ELR (cell line): ENCODE measurements at regions not wholly inside any gene's neighbourhood (a gene's known extent, or its start where the extent isn't known, plus 50 kb on each side); places are given as distances from the start of the nearest gene placed in this dataset.
A peak's percentile ranks its signal among the peaks of the same experiment; 100 is the strongest.
"Not testable (repeated sequence)": the region's sequence is repeated elsewhere in the genome, so short reads cannot be mapped to it uniquely, and the experiment has no call there.

Source experiments
- DNase-seq: peaks from one replicate; pipeline ENCODE4 v3.0.0-alpha.2; 2015; ENCODE audit warnings: low read depth

DNA sequence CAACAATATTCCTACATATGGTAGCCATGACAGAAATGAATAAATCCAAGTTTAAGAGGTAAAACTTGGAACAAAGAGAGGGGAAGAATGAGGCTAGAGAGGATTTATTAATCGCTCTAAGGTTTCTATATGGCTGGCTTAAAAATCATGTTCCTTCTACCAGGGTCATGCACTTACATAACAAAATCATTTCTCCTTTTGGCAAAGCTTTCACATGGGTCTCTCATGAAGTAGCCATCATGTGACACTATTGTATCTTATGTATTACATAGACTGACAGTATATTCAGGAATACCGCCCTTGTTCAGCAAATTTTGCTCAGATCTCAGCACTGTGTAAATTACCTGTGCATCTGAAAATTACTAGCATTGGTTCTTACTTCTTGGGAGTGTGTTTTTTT is 1554.5 kb upstream of the SLC39A10 start:
- DNase-seq, result no peak

DNA sequence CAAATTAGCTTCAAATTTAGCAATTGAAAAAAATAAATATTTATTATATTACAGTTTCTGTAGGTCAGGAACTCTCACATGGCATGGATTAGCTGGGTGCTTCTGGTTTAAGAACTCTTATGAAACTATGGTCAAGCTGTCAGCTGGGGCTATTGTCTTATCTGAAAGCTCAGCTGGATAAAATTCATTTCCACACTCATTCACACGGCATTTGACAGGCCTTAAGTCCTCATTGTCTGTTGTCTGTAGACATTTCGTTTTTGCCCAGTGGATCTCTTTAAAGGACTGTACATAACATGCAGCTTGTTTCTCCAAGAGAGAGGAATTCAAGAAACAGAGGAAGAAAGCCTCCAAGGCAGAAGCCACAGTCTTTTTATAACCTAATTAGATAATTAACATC is 1556.8 kb upstream of the SLC39A10 start:
- DNase-seq, result no peak

DNA sequence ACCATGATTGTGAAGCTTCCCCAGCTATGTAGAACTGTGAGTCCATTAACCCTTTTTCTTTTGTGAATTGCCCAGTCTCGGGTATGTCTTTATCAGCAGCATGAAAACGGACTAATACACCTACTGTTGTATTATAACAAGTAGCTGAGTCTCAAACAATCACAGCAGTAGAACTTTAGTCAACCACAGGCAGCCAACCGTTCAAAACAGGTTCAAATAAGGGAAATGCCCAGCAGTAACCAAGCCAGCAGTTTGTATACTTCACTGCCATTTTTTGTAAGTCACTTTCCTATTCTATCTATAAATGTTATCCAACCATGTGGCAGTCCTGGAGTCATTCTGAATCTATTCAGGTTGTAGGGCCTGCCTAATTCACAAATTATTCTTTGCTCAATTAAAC is 1560.6 kb upstream of the SLC39A10 start:
- DNase-seq, result no peak

DNA sequence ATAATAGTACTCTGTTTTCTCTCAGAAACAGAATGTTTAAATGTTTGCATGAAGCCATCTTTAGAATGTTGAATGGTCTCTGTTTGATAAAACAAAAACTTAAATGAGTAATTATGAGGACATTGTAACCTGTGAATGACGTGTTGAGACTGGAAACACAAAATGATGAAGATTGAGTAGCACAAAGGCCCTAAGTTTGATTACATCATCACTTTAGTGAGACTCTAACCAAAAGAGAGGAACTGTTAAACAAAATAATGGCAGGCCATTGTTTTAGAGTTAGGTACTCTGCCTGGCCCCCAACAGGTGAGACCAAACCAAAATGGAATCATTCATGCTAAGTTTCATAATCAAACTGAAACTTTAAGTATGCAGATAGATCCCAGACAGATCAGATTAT is 1561.7 kb upstream of the SLC39A10 start:
- DNase-seq, result no peak

DNA sequence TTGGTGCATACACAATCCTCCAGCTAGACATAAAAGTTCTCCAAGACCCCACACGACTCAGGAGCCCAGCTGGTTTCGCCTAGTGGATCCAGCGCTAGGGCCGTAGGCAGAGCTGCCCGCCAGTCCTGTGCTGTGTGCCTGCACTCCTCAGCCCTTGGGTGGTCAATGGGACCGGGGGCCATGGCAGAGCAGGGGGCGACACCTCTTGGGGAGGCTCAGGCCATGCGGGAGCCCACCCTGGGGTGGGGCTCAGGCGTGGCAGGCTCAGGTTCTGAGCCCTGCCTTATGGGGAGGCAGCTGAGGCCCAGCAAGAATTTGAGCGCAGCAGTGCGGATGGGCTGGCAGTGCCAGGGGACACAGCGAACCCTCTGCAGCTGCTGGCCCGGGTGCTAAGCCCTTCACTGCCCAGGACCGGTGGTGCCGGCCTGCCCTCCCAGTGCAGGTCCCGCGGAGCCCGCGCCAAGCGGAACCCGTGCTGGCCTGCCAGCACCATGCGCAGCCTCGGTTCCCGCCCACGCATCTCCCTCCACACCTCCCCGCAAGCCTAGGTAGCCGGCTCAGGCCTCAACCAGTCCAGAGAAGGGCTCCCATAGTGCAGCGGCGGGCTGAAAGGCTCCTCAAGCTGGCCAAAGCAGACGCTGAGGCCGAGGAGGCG is 1566.6 kb upstream of the SLC39A10 start:
- no peak for DNase-seq

DNA sequence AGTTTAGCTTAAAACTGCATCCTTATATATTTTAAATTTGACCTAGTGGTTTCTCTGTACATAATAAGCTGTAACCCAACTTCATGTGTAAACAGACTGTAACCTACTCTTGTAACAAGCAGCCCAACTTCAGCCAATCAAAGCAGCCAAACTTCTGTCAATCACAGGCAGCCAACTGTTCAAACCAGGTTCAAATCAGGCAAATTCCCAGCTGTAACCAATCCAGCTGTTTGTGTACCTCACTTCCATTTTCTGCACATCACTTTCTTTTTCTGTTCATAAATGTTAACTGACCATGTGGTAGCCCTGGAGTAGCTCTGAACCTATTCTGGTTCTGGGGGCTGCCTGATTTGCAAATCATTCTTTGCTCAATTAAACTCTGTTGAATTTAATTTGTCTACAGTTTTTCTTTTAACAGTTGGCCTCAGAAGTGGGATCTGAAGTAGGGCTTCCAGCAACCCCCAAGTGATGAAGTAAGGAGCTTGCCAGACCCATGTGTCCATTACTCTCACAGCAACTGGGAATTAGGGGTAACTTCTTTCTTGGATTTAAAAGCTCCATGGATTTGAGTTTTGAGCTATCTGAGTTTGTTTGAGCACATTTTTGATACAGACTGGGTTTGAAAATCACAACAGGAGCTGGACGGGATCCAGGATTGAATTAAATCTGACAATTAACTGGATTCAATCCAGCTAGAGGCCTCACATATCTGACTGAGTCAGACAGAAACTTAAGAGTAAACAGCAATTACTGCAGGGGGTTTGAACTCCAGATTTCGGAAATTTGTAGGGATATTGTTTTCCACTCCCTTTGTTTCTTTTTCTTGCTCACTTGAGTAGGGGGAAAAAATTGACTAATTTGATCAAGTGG is 1569.7 kb upstream of the SLC39A10 start:
- DNase-seq, result peak; percentile 15

DNA sequence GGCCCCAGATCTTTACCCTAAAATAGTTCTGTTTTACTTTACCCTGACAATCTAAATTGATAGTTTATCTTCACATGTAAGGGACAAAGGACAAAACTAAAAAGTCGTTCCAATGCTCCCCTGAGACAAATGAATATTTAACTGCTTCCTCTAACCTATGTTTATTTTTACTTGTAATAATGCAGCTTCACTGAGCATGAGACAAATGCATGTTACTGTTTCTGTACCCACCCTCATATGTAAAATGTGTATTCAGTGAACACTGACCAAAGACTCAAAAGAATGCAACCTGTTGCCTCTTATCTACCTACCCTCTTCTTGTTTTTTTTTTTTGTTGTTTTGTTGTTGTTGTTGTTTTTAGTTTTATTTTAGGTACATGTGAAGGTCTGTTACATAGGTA is 1570.9 kb upstream of the SLC39A10 start:
- no peak for DNase-seq

DNA sequence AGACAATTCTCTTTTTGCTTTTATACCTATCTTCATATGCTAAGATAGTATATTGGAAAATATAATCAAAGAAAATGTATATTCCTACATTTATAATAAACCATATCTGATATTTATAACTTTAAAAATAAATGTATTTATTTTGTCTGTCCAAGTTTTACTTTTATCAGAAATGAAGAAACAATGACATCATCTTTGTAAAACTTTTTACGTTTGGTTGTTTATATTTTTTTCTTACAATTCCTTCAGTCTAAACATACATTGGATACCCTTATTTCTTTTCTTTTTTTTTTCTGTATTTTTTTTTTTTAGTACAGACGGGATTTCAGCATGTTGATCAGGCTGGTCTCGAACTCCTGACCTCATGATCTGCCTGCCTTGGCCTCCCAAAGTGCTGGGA is 1577.0 kb upstream of the SLC39A10 start:
- DNase-seq, result no peak

DNA sequence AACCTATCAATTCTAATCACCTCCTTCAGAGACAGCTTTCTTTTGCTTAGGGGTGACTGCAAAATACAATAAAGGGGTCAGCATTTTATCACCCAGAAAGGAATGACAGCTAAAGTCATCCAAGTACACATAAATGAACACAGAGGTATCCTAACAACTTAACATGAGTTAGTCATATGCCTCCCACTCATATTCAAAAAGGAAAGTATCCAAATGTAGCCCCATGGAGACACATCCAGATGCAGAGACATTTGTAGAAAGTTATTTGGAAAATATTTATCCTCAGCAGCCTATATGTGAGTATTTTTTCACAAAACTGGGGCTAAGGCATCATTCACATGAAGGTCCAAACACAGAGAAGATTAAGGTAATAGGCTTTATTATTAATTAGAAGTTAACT is 1579.7 kb upstream of the SLC39A10 start:
- no peak for DNase-seq

DNA sequence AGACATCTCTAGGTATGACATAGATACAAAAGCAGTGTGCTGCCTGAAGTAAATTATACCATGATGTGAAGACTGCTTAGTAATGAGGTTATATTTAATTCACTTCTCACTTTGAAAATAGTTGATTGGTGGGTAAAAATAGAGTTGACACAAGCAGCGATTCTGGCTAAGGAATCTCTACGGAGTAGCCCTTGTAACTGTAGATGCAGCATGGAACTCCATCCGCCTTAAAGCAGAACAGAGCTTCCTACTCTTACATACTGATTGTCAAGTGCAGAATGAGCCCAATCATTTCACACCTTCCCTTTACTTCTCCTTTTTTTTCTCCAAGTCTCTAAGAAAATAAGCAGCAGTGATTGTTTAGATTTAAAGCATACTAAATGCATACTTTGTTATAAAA is 1594.6 kb upstream of the SLC39A10 start:
- no peak for DNase-seq

DNA sequence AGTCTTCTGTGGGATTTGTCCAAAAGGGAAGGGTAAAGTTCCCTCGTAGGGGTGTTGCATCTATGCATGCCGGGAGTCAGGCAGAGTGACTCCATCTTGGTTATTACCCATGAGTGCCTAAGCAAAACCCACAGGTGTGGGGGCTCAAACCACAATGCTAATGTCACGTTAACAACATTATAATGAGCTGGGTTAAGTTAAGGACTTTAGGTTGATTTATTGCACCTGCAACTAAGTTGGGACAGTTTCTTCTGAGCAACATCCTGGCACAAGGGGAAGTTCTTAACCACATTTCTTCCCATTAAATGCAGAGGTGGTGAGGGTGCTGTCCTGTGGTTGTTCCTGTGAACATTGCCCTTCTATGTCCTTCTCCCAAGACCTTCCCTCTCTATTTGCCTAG is 1596.8 kb upstream of the SLC39A10 start:
- DNase-seq, result no peak

DNA sequence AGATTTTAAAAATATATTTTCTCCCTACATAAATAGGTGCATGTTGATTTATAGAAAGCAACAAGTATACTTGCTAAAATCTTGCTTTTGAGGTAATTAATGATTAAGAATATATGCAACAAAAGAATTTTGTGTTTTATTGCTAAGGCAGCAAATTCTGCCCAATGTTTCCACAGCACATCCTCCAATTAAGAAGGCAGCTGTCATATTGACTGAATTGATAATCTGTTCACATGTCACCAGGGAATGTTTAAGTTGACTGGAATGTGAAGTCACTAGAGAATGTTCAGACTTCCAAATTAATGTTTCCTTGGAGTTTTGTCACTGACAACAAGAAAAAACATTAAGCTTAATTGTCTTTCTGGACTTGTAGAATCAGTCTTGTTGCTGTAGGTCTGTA is 1602.7 kb upstream of the SLC39A10 start:
- no peak for DNase-seq

DNA sequence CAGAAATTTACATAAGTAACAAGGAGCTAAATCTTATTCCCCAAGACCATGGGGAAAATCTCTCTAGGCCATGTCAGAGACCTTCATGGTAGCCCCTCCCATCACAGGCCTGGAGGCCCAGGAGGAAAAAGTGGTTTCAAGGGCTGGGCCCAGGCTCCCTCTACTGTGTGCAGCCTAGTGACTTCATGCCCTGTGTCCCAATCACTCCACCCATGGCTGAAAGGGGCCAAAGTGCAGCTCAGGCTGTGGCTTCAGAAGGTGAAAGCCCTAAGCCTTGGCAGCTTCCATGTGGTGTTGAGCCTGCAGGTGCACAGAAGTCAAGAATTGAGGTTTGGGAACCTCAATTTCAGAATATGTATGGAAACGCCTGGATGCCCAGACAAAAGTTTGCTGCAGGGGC is 1612.7 kb upstream of the SLC39A10 start:
- DNase-seq, result no peak

DNA sequence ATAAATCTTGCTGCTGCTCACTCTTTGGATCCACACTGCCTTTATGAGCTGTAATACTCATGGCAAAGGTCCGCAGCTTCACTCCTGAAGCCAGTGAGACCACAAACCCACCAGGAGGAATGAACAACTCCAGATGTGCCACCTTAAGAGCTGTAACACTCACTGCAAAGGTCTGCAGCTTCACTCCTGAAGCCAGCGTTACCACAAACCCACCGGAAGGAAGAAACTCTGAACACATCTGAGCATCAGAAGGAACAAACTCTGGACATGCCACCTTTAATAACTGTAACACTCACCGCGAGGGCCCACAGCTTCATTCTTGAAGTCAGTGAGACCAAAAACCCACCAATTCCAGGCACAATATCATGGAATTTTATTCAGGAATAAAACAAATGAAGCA is 1635.9 kb upstream of the SLC39A10 start:
- DNase-seq, result not testable (repeated sequence)

DNA sequence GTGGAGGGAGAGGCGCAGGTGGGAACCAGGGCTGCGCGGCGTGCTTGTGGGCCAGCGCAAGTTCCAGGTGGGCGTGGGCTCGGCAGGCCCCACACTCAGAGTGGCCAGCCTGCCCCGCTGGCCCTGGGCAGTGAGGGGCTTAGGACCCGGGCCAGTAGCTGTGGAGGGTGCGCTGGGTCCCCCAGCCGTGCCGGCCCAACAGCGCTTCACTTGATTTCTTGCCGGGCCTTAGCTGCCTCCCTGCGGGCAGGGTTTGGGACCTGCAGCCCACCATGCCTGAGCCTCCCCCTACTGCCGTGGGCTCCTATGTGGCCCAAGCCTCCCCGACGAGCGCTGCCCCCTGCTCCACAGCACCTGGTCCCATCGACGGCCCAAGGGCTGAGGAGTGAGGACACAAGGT is 1636.9 kb upstream of the SLC39A10 start:
- no peak for DNase-seq

DNA sequence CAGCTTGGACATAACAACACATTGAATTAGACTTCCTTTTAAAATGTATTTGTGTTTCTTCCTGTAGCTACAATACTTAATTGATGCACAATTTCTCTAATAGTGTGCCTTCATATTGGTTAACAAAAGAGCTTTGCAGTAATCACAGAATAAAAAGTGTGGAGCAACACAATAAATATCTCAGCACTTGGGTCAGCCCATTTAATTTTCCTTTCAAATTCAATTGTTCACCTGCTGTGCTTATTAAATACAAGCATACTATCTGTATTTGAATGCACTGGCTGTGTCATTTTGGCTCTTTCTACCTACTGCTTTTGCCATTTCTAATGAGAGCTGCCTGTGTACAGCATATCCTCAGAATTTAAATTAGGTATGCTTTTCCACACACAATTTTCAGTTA is 1641.3 kb upstream of the SLC39A10 start:
- no peak for DNase-seq

DNA sequence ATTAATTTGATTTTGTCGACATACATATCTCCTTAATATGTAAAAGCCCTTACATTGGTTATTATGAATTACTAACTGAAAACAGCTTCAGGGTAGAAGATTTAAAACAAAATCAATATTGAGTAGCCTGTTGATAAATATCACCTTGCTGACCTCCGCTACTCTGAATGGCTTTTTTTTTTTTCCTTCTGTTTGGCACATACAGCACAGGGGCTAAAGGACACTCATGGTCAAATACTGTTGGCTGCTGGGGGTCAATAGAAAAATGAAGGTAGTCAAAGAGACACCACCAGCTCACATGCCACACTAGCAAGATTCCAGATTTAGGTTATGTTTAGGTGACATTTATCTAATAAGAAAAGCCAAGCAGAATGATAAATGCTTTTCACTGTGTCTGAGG is 1642.4 kb upstream of the SLC39A10 start:
- DNase-seq, result no peak

DNA sequence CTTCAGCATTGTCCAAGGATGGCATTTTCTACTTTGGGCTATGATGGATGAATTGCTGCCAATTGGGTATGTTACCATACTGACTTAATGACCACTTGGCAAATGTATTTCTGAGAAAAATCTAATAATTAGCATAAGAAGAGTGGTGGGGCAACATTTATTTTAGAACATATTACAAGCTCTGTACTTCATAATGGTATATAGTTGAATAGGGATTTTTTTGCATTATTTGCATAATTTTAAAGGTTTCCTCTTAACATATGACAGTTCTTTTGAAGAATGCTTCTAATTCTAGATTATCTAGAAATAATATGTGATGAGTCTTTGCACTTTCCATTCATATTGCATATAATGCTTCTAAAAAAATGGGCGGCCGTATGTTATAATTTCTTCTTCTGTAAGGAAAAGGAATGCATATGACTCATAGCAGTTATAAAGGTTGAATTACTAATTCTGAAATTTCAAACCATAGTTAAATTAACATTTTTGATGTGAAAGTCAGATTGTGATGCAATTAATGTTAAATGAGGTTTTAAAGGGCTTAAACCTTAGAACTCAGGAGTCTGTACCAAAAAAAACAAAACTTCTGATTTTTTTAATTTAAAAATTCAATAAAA is 1652.3 kb upstream of the SLC39A10 start:
- DNase-seq, result peak; percentile 75

DNA sequence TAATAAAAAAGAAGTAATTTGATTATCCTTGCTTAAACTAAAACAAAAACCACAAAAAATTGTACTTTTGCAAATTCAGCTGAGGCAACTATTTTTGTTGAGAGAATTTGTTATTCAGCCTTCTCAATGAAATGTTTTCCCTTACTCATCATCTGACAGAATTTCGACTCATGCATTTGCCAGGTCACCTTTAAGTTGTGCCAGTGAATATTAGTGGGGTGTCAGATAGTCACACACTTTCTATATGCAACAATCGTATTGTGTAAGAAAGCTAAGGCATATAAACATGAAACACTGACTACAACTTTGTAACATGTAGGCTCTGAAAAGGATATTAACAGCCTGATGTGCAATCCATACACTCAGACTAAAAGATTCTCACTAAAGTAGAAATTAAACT is 1653.1 kb upstream of the SLC39A10 start:
- peak; percentile 40 for DNase-seq

DNA sequence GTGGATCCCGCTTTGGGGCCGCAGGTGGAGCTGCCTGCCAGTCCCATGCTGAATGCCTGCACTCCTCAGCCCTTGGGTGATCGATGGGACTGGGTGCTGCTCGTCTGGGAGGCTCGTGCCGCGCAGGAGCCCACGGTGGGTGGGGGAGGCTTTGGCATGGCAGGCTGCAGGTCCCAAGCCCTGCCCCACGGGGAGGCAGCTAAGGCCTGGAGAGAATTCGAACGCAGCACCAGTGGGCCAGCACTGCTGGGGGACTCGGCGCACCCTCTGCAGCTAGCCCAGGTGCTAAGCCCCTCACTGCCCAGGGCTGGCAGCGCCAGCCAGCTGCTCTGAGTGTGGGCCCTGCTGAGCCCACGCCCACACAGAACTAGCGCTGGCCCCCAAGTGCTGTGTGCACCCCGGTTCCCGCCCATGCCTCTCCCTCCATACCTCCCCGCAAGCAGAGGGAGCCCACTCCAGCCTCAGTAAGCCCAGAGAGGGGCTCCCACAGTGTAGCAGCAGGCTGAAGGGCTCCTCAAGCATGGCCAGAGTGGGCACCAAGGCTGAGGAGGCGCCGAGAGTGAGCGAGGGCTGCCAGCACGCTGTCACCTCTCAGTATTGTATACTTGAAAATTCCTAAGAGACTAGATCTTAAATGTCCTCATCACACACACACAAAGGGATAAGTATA is 1654.2 kb upstream of the SLC39A10 start:
- DNase-seq, result no peak

DNA sequence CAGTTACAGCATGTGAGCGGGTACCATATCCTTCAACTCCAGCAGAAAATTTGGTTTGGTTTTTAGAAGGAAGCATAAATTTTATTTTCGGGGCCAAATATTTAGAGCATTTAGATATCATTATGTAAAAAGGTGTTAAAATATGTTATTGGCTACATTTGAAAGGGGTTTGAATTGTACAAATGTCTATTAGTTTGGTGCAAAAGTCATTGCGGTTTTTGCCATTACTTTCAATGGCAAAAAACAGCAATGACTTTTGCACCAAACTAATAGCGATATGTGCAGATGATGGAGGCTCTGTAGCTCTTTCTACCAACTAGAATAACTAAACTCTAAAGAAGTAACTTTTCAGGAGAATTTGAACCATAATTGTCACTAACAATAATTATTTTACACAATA is 1666.2 kb upstream of the SLC39A10 start:
- DNase-seq, result no peak

DNA sequence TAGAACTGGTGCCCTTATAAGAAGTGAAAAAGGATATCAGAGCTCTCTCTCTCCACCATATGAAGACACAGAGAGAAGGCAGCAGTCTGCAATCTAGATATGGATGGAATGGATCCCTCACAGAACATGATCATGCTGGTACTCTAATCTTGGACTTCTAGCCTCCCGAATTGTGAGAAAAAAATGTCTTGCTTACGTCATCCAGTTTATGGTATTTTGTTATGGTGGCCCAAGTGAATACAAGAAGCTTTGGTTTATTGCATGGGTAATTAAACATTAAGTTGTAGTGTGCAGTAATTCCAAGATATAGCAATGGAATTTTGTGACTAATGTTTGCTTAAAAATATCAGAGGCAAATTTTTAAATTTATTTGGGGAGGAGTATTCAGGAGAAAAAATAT is 1667.4 kb upstream of the SLC39A10 start:
- DNase-seq, result no peak

DNA sequence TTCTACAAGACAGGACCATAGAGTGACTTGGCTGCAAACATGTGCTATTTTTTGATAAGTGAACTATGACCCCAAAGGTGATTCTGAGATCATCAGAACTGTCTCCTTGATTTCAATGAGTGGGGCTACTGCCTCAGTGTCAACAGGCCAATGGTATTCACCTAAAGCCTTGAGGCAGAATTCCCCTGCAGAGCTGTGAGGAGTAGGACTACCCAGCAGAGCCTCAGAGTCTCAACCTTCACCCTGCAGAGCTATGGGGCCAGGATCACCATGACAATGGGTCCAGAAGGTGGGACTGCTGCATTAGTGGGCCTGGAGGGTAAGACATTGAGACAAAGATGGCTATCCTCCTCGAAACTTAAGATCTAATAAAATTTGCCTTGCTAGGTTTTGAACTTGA is 1668.2 kb upstream of the SLC39A10 start:
- no peak for DNase-seq
